ENCODE measurements at regions not wholly inside any gene's neighbourhood (a gene's known extent, or its start where the extent isn't known, plus 50 kb on each side); places are given as distances from the start of the nearest gene placed in this dataset.

- in situ Hi-C loops (cut with HindIII; ENCODE audit: low sequenced_read_pairs): no loop called here
- no peak for DNase-seq (ENCODE audit: low spot score)
Observed at GRCh38 chr9:91113016-91113415, 248.7 kb downstream of the AUH start.

GRCh38 chr9:91114450-91114849, 247.3 kb downstream of the AUH start:
- in situ Hi-C loops (cut with HindIII; ENCODE audit: low sequenced_read_pairs): no loop called here

GRCh38 chr9:91116211-91116610, 245.5 kb downstream of the AUH start:
- in situ Hi-C loops (cut with HindIII; ENCODE audit: low sequenced_read_pairs): no loop called here
- DNase-seq (ENCODE audit: low spot score): no peak

More at GRCh38 chr9:91114450-91114849, 247.3 kb downstream of the AUH start:
- no peak for DNase-seq (ENCODE audit: low spot score)

GRCh38 chr9:91116711-91117110, 245.0 kb downstream of the AUH start:
- no peak for DNase-seq (ENCODE audit: low spot score)
- in situ Hi-C loops (cut with HindIII; ENCODE audit: low sequenced_read_pairs): no loop called here

GRCh38 chr9:91117474-91117891, 244.2 kb downstream of the AUH start:
- DNase-seq (ENCODE audit: low spot score): peak; percentile 9
- in situ Hi-C loops (cut with HindIII; ENCODE audit: low sequenced_read_pairs): no loop called here

GRCh38 chr9:91117959-91118703, 243.6 kb downstream of the AUH start:
- in situ Hi-C loops (cut with HindIII; ENCODE audit: low sequenced_read_pairs): no loop called here
- peak; percentile 76 for DNase-seq (ENCODE audit: low spot score)

GRCh38 chr9:91118704-91119025, 243.1 kb downstream of the AUH start:
- in situ Hi-C loops (cut with HindIII; ENCODE audit: low sequenced_read_pairs): no loop called here
- no peak for DNase-seq (ENCODE audit: low spot score)

GRCh38 chr9:91119142-91119541, 242.6 kb downstream of the AUH start:
- in situ Hi-C loops (cut with HindIII; ENCODE audit: low sequenced_read_pairs): no loop called here
- DNase-seq (ENCODE audit: low spot score): no peak

- in situ Hi-C loops (cut with HindIII; ENCODE audit: low sequenced_read_pairs): no loop called here
- no peak for DNase-seq (ENCODE audit: low spot score)
Observed at GRCh38 chr9:91119679-91120078, 242.0 kb downstream of the AUH start.

GRCh38 chr9:91120200-91120599, 241.5 kb downstream of the AUH start:
- in situ Hi-C loops (cut with HindIII; ENCODE audit: low sequenced_read_pairs): no loop called here
- DNase-seq (ENCODE audit: low spot score): no peak

GRCh38 chr9:91122755-91123154, 239.0 kb downstream of the AUH start:
- no peak for DNase-seq (ENCODE audit: low spot score)
- in situ Hi-C loops (cut with HindIII; ENCODE audit: low sequenced_read_pairs): no loop called here

GRCh38 chr9:91126761-91127445, 234.8 kb downstream of the AUH start:
- in situ Hi-C loops (cut with HindIII; ENCODE audit: low sequenced_read_pairs): no loop called here
- no peak for DNase-seq (ENCODE audit: low spot score)

- in situ Hi-C loops (cut with HindIII; ENCODE audit: low sequenced_read_pairs): no loop called here
- DNase-seq (ENCODE audit: low spot score): no peak
Observed at GRCh38 chr9:91127653-91128052, 234.1 kb downstream of the AUH start.

GRCh38 chr9:91130796-91131318, 230.9 kb downstream of the AUH start:
- in situ Hi-C loops (cut with HindIII; ENCODE audit: low sequenced_read_pairs): no loop called here
- DNase-seq (ENCODE audit: low spot score): no peak

- in situ Hi-C loops (cut with HindIII; ENCODE audit: low sequenced_read_pairs): no loop called here
- no peak for DNase-seq (ENCODE audit: low spot score)
Observed at GRCh38 chr9:91131433-91131839, 230.3 kb downstream of the AUH start.

- DNase-seq (ENCODE audit: low spot score): no peak
- in situ Hi-C loops (cut with HindIII; ENCODE audit: low sequenced_read_pairs): no loop called here
Observed at GRCh38 chr9:91132576-91133073, 229.1 kb downstream of the AUH start.

- in situ Hi-C loops (cut with HindIII; ENCODE audit: low sequenced_read_pairs): no loop called here
Observed at GRCh38 chr9:91134608-91135007, 227.1 kb downstream of the AUH start.

GRCh38 chr9:91137391-91137790, 224.3 kb downstream of the AUH start:
- DNase-seq (ENCODE audit: low spot score): no peak
- in situ Hi-C loops (cut with HindIII; ENCODE audit: low sequenced_read_pairs): no loop called here

More at GRCh38 chr9:91134608-91135007, 227.1 kb downstream of the AUH start:
- no peak for DNase-seq (ENCODE audit: low spot score)

- no peak for DNase-seq (ENCODE audit: low spot score)
- in situ Hi-C loops (cut with HindIII; ENCODE audit: low sequenced_read_pairs): no loop called here
Observed at GRCh38 chr9:91138760-91139159, 223.0 kb downstream of the AUH start.

GRCh38 chr9:91141407-91141965, 220.2 kb downstream of the AUH start:
- DNase-seq (ENCODE audit: low spot score): peak; percentile 88
- in situ Hi-C loops (cut with HindIII; ENCODE audit: low sequenced_read_pairs): no loop called here

All from G401 (cell line).